NCI-H2029 (cell line): ENCODE measurements at regions not wholly inside any gene's neighbourhood (a gene's known extent, or its start where the extent isn't known, plus 50 kb on each side); places are given as distances from the start of the nearest gene placed in this dataset.
"Not testable (repeated sequence)": the region's sequence is repeated elsewhere in the genome, so short reads cannot be mapped to it uniquely, and the experiment has no call there.

Experiments
- DNase-seq: peaks from one replicate; lab custom pipeline; 2025; lab: John Stamatoyannopoulos, UW

DNA sequence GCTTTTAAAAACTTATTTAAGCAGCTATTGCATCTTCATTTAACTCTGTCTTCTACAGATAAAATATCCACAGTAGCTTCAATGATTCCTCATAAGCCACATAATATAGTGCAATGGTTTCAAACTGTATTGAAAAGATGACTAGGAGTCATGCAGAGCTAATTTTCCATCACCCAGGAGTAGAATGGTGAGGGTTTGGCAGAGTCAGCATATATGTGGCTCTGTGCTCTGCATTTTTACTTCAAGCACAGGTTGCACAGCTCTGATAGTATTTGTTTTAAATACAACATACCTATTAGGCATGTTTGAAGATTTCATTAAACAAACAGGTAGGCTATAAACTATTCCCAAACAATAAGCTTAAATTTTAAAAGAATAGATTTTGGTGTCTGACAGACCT, 731.9 kb upstream of the VRK2 start:
- no peak for DNase-seq

DNA sequence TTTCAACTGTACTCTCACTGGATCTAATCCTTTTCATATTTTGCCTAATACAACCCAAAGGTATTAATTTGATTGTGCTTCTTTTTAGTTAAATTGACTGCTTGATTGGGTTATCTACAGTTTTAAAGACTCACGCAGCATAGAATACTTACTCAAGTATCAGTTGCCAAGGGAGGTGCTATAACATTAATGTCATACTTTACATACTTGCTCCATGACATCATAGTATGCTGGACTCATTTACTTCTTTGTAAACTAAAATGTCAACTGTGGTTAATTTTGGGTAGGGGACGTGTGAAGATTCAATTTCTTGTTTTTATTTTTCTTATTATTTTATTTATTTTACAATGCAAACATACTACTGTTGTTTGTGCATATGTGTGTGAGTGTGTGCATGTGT, 716.2 kb upstream of the VRK2 start:
- DNase-seq, result no peak

DNA sequence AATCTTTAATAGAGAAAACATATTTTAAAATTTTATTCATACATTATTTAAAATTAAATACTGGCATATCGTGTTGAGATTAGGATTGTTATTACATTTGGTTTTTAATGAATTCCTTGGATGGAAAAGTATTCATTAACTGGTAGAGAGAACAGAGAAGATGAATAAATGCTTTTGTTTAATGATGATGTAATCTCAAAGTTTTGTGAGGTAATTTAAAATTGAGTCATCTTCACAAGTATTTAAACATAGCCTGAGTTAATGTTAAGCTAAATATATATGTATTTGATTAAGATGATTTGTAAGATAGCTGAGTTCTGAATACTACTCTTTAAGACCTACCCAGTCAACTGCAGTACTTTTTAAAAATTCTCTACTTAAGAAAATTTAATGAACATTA, 713.4 kb upstream of the VRK2 start:
- DNase-seq, result no peak

DNA sequence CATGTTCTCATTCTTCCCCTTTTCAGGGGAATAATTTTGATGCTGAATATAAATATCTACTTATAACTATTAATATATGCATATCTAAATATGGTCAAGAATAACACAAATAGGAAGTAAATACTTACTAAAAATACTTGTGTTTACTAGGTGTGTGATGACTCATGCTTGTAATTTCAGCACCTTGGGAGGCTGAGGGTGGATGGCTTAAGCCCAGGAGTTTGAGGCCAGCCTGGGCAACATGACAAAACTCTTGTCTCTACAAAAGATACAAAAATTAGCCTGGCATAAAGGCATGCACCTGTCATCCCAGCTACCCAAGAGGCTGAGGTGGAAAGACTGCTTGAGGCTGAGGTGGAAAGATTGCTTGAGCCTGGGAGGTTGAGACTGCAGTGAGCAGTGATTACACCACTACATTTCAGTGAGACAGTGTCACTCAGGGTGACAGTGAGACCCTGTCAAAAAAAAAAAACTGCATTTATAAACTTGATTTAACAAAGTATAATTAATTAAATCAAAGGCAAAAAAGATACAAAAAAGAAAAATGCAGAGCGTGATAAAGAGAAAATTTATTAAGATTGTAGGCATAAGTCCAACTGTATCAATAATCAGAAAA, 703.1 kb upstream of the VRK2 start:
- no peak for DNase-seq

DNA sequence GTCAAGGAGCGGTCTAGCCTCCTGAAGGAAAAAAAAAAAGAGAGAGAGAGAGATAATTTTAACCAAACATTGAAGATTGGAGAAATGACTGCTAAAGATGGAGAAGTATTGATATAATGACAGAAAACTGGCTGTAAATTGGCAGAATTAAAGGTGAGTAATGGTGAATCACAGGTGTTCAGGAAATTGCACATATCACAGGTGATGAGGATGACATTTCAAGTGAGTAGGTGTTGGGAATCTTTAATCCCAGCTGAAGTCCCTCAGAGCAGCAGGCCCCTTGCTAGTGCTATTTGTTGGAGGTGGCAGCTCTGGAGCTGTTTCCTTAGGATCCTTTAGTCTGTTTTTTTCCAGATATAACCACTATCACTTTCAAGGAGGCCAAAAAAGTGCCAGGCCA, 678.4 kb upstream of the VRK2 start:
- DNase-seq, result no peak

DNA sequence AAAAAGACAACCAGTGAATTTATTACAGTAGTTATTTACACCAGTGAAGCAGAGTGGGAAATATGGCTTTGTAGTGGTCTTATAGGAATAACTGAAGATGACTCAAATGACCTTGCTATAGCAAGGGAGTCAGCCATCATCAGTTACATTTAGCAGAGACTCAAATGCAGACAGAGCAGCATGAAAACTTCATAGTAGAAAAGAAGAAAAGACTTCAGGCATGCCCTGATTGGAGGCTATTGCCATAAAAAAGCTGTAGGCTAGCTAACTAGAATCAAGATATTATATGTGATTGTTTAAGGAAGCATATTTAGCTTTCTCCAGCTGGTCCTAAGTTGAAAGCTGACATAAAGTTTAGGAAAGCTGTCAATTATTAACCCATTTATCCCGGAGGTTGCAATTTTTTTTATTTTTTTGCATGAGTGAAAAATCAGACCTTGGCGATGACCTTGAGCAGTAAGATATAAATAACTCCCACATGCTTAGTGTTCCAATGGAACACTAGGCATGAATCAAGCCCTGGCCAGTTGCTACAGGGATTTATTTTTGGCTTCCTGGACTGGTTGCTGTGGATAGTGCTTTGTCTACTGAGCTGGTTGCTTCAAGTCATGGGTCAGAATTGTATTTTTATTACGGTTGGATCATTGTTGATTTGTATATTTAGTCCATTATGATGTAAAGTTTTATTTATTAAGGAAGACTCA, 675.6 kb upstream of the VRK2 start:
- DNase-seq, result no peak

DNA sequence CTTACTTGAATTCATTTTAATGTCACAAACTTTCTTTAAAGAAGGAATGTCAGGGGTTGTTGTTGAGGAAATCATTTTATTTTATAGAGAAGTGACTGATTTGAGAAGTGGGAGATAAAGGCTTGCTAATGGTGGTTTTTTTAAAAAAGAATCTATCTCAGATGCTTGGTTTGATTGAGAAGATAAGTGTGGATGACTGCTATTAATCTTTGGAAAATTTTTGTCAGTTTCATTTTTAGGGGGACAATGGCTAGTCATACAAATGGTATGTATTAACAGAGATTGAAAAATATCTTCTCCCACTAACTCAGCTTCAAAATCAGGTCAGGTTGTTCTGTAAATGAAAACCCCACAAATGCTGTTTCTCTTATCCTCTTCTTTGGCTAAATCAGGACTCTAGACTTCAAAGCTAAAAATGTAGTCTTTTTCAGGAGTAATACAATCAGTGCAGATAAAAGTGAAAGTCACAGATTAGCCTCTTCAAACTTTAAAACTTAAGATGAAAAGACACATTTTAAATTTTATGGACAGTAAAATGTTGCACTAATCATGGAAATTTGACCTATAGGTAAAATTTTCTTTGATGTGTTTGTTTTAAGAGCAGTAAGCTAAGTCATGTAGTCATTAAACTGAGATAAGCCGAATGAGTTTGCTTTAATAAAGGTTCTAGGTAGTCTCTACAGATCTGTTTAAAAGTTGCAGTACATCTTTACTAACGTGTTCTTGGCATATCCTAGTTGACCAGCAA, 674.2 kb upstream of the VRK2 start:
- DNase-seq, result no peak

DNA sequence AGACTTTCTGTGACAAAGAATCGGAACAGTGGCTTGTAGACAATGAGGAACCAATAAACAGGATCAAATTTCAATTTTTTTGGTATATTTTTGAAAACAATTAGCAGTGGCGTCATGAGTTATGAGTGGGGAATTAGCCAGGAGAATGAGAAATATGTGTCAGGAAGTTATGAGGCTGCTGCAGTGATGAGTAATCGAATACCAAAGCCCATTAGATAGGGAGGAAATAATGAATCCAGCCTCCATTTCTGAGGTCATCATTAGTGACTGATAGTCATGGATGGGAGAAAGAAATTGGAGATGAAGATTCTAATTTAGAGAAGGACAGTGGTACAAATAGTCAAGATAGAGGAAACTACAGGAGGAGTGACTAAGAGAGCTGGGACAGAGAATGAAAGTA, 673.1 kb upstream of the VRK2 start:
- DNase-seq, result no peak

DNA sequence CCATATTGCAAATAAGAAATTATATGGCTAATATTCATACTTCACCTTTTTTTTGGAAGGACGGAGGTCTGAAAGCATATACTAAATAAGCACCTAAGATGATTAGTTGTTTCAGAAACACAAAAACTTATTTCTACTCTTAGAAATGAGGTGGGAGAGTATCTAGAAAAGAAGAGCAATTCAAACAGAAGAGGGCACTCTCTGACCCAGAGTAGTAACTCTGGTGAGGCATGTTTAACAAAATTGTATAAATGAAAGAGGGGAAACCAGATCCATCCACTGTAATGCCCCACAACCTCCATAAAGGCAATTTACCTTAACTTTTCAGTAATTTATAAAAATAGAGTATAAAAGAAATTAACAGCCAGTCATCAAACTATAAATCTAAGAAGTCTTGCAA, 669.6 kb upstream of the VRK2 start:
- no peak for DNase-seq

DNA sequence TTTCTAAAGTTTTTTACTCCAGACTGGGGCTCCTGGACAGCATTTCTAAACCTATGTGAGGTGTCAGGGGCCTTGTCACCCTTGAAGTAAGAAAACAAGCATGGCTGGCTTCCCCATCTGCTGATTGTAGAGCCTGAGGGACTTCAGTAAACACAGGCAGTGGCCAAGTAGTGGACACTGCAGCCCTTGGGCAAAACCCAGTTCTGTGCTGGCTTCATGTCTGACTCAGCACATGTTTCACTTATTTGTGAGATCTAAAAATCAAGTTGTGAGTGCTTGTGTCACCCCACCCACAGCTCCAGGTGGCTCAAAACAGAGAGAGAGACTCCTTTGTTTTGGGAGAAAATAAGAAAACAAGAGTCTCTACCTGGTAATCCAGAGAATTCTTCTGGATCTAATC, 660.3 kb upstream of the VRK2 start:
- DNase-seq, result no peak

DNA sequence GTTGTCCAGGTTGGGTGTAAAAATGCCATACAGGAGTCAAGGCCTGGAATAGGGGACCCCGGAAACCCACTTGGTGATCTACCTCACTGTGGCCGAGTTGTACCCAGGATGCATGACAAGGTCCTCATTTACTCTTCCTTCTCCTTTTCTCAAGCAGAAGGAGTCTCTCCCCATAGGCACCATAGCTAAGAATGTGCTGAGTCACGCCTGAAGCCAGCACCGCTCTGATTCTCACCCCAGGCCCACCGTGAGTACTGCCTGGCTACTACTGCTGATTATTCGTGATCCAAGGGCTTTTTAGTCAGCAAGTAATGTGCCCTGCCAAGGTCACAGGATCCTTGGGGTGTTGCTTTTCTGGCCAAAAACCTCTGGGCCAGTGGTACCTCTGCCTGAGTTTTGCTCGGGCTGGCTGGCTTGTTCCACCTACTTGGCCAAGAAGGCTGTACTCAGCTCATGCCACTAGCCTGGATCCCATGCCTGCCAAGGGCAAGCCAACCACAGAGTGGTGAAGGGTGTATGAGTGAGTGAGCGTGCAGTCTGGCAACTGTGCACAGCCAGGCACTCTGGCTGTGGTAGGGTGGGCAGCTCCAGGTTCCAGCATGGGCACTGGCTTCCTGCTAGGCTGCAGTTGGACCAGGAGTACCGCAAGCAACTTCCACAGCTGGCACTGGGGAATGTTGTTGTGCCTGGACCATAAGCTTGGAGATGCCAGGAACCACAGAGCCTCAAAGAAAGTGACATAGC, 650.1 kb upstream of the VRK2 start:
- DNase-seq, result no peak

DNA sequence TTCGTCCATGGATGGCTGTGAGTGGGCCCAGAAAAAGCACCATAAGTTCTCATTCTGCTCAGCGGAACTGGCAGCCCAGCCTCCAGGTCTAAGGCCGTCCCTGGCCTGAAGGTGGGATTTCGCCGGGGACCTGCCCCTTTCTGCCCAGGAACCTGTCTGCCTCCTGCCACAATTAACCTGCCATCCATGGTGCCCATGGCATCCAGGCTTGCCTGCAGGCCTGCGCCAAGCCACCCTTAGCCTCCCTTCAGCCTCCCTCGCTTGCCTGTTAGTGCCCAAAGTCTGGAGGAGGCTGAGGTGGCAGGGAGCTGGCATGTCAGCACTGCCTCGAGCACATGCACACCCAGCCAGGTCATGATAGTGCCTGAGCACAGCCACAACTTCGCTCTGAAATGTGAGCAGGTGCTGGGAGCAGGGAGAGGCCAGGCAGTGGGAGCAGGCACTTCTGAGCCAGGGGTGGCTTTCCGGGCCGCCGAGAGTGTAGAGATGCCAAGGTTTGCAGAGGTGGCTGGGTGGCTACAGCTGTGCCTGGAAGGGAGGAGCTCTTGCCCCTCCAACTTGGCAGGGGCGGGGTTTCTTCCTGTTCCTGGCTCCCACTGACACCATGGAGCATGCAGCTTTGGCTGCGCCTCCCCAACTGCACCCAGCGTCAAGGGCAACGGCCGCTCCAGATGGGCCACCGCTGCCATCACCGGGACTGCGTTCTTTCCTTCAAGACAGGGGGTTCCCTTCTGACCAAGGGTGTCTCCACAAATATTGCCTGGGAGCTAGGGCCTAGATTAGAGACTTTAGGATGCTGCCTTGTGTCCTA, 648.9 kb upstream of the VRK2 start:
- no peak for DNase-seq

DNA sequence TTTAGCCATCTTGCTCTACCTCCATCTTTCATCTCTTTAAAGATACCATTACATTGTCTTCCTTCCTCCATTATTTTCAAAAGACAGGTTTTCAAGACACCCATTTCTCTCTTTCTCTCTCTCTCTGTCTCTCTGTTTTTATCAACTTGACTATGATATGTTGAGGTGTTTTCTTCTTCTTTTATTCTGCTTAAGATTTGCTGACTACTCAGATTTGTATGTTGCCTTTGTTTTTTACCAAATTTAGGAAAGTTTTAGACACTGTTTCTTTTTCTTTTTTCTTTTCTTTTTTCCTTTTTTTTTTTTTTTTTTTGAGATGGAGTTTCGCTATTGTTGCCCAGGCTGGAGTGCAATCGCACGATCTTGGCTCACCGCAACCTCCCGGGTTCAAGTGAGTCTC, 647.5 kb upstream of the VRK2 start:
- DNase-seq, result no peak

DNA sequence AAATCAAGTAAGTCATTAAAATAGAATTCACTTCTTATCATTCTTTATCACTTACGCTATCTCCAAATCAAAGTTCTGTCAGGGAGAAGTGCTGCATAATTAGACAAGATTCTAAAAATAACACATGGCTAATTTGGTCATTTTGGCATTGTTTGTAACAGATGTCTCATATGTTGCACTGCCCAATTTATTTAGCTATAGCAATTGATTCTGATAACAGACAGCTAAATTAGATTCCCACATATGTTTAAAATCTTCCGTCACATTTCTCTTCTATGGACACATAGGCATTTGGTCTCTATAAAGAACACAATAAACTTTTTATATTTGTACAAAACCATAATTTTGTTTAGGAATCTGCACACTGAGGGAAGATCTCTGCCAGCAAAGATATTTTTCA, 644.5 kb upstream of the VRK2 start:
- no peak for DNase-seq

DNA sequence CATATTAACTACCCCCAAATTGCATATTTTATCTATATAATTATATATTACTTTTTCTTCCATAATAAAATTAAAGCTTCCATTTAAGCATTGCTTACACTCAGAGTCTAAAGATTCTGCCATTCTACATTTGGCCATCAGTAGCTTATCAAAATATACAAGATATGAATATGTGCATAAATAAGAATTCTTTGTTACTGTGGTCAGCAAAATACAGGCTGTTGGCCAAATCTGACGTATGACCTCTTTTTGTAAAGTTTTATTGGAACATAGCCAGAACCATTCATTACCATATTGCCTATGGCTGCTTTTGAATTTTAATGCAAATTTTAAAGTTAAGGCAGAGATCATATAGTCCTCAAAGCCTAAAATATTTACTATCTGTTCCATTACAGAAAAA, 643.9 kb upstream of the VRK2 start:
- DNase-seq, result no peak

DNA sequence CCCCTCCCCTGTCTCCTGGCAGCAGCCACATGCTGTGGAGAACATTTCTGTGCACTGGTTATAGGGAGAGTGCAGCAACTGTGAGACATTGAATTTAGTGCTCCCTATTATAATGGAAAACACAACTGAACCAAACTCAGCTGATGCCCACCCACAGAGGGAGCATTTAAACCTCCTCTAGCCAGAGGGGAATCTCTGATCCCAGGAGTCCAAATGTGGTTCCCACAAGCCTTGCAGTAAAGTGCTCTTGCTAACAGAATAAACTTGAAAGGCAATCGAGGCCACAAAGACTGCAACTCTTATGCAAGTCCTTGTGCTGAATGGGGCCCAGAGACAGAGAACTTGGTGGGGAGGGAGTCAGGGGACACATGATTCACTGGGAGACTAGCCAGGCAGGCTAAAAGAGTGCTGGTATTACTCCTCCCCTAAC, 638.8 kb upstream of the VRK2 start:
- DNase-seq, result no peak

DNA sequence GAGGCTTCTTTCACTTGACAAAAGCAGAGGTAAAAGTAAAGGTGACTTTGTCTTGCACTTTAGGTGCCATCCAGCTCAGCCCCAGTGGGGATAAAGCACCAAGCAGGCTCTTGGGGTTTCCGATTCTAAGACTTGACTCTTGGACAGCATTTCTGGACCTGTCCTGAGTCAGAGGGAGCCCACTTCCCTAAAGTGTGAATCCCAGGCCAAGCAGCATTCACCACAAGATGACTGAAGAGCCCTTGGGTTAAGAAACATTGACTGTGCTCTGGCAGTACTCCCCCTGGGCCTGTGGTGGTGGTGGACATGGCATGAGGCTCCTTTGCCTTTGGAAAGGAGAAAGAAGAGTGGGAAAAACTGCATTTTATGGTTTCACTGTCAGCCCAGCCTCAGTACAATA, 638.0 kb upstream of the VRK2 start:
- no peak for DNase-seq

DNA sequence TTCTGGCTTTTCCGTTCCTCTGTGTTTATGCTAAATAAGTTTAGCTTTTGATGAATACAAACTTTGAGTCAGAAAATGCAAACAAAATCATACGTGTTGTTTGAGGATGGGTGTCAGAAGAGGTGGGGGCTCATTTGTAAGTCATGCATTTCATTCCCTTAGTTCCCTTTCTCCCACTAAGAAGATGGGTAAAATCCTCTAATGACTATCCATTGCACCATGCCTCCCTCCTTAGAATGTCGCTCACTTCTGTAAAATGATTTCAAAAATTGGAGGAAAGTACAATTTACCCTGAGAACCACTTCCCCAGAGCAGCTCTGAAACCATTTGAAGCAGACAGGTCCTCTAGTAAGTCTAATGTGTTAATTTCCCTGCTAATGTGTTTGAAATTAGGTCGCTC, 629.6 kb upstream of the VRK2 start:
- no peak for DNase-seq

DNA sequence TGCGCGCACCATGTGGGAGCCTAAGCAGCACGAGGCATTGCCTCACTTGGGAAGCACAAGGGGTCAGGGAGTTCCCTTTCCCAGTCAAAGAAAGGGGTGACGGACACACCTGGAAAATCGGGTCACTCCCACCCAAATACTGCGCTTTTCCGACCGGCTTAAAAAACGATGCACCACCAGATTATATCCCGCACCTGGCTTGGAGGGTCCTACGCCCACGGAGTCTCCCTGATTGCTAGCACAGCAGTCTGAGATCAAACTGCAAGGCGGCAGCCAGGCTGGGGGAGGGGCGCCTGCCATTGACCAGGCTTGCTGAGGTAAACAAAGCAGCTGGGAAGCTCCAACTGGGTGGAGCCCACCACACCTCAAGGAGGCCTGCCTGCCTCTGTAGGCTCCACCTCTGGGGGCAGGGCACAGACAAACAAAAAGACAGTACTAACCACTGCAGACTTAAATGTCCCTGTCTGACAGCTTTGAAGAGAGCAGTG, 627.7 kb upstream of the VRK2 start:
- not testable (repeated sequence) for DNase-seq

DNA sequence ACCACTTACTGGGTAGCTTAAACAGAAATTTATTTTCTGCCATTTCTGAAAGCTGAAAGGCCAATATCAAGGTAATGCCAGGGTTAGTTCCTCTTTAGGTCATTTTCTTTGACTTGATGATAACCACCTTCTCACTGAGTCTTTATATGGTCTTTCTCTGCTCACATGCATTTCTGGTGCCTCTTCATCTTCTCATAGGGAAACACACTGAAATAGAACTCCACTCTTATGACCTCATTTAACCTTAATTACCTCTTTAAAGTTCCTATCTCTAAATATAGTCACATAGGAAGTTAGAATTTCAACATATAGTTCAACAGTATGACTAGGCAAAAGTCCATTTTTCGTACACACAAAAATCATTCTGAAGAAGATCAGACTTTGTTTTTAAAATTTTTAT, 616.8 kb upstream of the VRK2 start:
- no peak for DNase-seq

DNA sequence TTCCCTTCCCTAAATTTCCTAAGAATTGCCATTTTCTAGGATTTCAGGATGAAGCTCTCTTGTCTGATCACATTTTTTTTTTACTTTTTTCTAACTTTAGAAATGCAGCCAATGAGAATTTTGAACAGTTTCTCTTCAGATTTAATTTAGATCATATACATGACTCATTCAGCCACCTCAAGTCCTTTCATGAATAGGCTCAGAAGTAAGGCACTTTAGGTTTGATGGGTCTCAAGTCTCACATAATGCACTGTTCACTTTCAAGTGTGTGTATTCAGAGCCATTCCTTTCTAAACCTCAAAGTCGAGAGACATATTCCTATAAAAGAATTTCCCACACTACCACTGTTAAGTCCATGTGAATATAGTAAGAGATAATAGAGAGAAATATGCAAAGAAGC, 614.1 kb upstream of the VRK2 start:
- no peak for DNase-seq

DNA sequence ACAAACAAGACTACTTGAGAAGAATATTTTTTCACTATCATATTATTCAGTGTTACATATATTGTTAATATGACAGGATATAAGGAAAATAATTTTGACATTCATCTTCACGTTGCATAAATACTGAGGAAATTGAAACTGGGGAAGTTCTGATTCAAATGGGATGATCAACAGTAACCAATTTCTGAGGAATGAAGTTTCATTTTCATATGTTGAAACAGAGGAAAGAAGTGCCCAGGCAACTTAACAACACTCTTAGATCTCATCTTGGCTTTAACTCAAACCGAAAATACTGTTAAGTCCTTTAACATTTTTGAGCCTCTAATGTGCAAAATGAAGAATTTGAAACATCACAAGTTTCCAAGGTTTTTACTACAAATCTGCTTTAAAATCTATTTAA, 612.2 kb upstream of the VRK2 start:
- no peak for DNase-seq
